Gastroesophageal sphincter (tissue), 3 donors: ENCODE measurements at regions not wholly inside any gene's neighbourhood (a gene's known extent, or its start where the extent isn't known, plus 50 kb on each side); places are given as distances from the start of the nearest gene placed in this dataset.

ENCODE experiments used
- POLR2A ChIP-seq, 2 donors: fragments of 450-650 bp; IDR thresholded peaks; one replicate each; pipeline ENCODE4 v1.6.1; 2017; ENCODE audit warnings: antibody characterized with exemption in 2 of 2, mild to moderate bottlenecking in 2 of 2, moderate library complexity in 1 of 2
- POLR2AphosphoS5 ChIP-seq: sonication (generic); formaldehyde crosslinking; IDR thresholded peaks from one replicate; pipeline ENCODE4 v1.6.1; 2017; ENCODE audit warnings: antibody characterized with exemption
- TF ChIP-seq, protein P1 (sequence below), 4 experiments: fragments of 200-600 bp in 2 of 4; fragments of 450-650 bp in 2 of 4; sonication (generic) in 1 of 4; IDR thresholded peaks; one replicate each; pipeline ENCODE4 v1.5.1; 2017 to 2019; ENCODE audit warnings: antibody characterized with exemption in 4 of 4, mild to moderate bottlenecking in 2 of 4, moderate library complexity in 2 of 4

DNA sequence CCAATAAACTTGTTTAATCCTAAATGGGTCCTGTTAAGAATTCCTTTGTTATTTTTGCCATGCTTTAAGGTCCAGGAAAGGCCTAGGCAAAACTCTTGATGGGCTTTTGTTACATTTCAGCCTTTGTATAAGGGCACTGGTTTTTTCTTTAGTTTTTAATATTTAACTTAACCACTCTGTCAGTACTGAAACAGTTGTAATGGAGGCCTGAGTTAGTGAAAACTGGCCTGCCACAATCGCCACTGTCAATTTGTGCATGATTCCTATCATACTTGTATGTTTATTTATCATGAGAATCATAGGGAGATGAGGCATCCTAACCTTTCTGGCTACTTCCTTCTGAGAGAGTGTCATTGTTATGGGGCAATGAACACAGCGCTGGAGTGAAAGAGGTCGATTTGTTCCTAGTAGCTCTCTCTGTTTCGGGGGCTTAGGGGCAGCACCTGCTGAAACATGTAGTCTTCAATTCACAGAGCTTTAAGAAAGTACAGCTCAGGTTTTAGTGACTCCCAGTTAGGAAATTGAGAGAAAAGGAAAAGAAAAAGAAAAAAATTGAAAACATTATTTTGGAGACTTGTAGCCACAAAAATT, 393.8 kb upstream of the FSTL5 start:
- TF ChIP-seq POLR2A (IDR thresholded peaks at IDR 0.05) (no peak), POLR2AphosphoS5 (no peak)
- TF ChIP-seq, protein P1, sequence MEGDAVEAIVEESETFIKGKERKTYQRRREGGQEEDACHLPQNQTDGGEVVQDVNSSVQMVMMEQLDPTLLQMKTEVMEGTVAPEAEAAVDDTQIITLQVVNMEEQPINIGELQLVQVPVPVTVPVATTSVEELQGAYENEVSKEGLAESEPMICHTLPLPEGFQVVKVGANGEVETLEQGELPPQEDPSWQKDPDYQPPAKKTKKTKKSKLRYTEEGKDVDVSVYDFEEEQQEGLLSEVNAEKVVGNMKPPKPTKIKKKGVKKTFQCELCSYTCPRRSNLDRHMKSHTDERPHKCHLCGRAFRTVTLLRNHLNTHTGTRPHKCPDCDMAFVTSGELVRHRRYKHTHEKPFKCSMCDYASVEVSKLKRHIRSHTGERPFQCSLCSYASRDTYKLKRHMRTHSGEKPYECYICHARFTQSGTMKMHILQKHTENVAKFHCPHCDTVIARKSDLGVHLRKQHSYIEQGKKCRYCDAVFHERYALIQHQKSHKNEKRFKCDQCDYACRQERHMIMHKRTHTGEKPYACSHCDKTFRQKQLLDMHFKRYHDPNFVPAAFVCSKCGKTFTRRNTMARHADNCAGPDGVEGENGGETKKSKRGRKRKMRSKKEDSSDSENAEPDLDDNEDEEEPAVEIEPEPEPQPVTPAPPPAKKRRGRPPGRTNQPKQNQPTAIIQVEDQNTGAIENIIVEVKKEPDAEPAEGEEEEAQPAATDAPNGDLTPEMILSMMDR (IDR thresholded peaks at IDR 0.05), result no peak
